ENCODE measurements at regions not wholly inside any gene's neighbourhood (a gene's known extent, or its start where the extent isn't known, plus 50 kb on each side); places are given as distances from the start of the nearest gene placed in this dataset.
"Not testable (repeated sequence)": the region's sequence is repeated elsewhere in the genome, so short reads cannot be mapped to it uniquely, and the experiment has no call there.

DNA sequence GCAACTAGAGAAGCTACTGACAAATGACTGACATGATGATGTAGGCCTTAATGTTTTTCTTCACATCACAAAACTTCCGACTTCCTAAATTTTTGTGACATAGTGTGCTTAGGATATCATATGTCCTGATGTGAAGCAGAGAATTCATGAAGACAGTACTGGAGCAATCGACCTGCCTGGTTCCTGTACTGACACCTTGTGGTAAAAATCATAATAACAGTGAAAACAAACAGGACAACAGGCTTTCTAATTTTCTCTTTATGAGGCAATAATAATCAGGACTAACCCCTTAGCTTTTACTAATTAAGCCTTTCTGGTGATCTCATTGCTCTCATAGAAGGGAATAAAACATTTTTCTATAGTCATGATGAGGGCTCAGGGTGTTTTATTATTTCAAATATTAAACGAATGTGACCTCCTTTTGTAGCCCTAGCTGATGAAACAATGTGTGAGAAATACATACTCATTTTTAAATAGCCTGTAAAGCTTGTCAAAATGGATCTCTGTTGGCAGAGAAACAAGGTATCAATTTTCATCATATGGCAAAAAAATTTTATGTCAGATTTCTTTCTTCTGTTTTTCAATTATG is 158.4 kb downstream of the TENT5D start:
- Mint-ChIP-seq H3K36me3 (ENCODE audit: insufficient read depth) (no peaks in the 10 kb centered on the region), H3K27ac (no peak overlapping the region), H3K4me3 (ENCODE audit: low read depth) (no peak overlapping the region), H3K4me1 (ENCODE audit: low read depth) (no peaks in the 10 kb centered on the region), H3K9me3 (ENCODE audit: low read depth) (peaks cover 56% of the 10 kb centered on the region), H3K27me3 (no peaks in the 10 kb centered on the region)
- DNase-seq (ENCODE audit: low spot score, unreplicated experiment): no peak
- TF ChIP-seq, protein P1, sequence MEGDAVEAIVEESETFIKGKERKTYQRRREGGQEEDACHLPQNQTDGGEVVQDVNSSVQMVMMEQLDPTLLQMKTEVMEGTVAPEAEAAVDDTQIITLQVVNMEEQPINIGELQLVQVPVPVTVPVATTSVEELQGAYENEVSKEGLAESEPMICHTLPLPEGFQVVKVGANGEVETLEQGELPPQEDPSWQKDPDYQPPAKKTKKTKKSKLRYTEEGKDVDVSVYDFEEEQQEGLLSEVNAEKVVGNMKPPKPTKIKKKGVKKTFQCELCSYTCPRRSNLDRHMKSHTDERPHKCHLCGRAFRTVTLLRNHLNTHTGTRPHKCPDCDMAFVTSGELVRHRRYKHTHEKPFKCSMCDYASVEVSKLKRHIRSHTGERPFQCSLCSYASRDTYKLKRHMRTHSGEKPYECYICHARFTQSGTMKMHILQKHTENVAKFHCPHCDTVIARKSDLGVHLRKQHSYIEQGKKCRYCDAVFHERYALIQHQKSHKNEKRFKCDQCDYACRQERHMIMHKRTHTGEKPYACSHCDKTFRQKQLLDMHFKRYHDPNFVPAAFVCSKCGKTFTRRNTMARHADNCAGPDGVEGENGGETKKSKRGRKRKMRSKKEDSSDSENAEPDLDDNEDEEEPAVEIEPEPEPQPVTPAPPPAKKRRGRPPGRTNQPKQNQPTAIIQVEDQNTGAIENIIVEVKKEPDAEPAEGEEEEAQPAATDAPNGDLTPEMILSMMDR (IDR thresholded peaks at IDR 0.05; ENCODE audit: unreplicated experiment): peak; percentile 27

DNA sequence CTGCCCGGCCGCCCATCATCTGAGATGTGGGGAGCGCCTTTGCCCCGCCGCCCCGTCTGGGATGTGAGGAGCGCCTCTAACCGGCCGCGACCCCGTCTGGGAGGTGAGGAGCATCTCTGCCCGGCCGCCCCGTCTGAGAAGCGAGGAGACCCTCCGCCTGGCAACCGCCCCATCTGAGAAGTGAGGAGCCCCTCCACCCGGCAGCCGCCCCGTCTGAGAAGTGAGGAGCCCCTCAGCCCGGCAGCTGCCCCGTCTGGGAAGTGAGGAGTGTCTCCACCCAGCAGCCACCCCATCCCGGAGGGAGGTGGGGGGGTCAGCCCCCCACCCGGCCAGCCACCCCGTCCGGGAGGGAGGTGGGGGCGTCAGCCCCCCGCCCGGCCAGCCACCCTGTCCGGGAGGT is 170.7 kb downstream of the TENT5D start:
- peaks cover 57% of the 10 kb centered on the region for H3K9me3 Mint-ChIP-seq (ENCODE audit: low read depth)
- not testable (repeated sequence) for H3K27me3 Mint-ChIP-seq; H3K27ac Mint-ChIP-seq; H3K4me3 Mint-ChIP-seq (ENCODE audit: low read depth); H3K36me3 Mint-ChIP-seq (ENCODE audit: insufficient read depth); DNase-seq (ENCODE audit: low spot score, unreplicated experiment); H3K4me1 Mint-ChIP-seq (ENCODE audit: low read depth)

DNA sequence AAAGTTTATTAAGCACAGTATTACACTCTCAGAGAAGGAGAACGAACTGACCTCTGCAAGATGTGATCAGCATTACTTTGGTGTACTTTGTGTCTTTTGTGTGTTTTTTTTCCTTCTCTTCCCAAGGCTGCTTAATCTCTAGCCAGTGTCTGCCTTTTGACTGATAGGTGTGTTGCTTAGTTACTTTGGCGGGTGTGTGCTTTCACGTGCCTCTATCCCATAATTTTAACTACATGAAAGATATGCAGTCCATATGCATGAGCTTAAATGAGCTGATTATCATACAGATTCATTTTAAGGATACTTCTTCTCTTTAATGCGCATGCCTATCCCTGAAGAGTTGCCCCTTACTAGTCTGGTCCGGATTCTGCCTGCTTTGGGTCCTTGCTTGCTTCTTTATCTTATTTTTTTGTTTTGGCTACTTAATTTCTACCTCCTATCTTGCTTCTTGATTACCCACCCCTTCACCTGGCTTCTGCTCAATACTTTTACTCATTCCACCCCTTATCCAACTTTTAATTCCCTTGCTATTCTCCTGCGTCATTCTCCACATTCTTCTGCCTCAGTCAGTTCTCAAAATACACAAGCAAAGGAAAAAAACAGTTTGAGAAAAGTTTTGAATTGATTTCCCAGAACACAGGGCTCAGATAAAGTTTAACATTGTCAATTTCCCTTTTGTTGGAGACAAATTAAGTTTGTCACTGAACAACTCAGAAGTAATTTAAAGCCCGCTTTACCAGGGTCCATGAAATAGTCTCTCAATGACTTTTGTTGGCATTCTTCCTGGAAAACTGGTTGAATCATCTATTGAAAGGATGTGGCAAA is 182.0 kb downstream of the TENT5D start:
- Mint-ChIP-seq H3K4me1 (ENCODE audit: low read depth) (no peaks in the 10 kb centered on the region), H3K9me3 (ENCODE audit: low read depth) (peaks cover 46% of the 10 kb centered on the region), H3K27ac (no peak overlapping the region), H3K36me3 (ENCODE audit: insufficient read depth) (no peaks in the 10 kb centered on the region), H3K27me3 (no peaks in the 10 kb centered on the region), H3K4me3 (ENCODE audit: low read depth) (no peak overlapping the region)
- TF ChIP-seq, protein P1 (IDR thresholded peaks at IDR 0.05; ENCODE audit: unreplicated experiment): no peak
- DNase-seq (ENCODE audit: low spot score, unreplicated experiment): no peak
